H1 (cell line): ENCODE measurements at regions not wholly inside any gene's neighbourhood (a gene's known extent, or its start where the extent isn't known, plus 50 kb on each side); places are given as distances from the start of the nearest gene placed in this dataset.

ENCODE experiments used
- BACH1 ChIP-seq: IDR thresholded peaks from 2 replicates; pipeline ENCODE4 v1.6.1; 2012; ENCODE audit warnings: low read length, improper control_type of control experiment
- CHD1 ChIP-seq: IDR thresholded peaks from 2 replicates; pipeline ENCODE4 v1.6.1; 2012; ENCODE audit warnings: low read depth, low read length, improper control_type of control experiment
- KDM4A ChIP-seq: IDR thresholded peaks from one replicate; pipeline ENCODE4 v1.7.1; 2012; ENCODE audit warnings: low read depth, mild to moderate bottlenecking, moderate library complexity, low read length, inconsistent platforms; ENCODE audit not compliant: severe bottlenecking
- RXRA ChIP-seq: IDR thresholded peaks from 2 replicates; pipeline ENCODE4 v1.6.1; 2011; ENCODE audit warnings: low read depth, mild to moderate bottlenecking, low read length, moderate library complexity; ENCODE audit not compliant: insufficient read depth
- TCF12 ChIP-seq: IDR thresholded peaks from 2 replicates; pipeline ENCODE4 v1.6.1; 2011; ENCODE audit warnings: low read depth, mild to moderate bottlenecking, low read length
- TF ChIP-seq, protein P1 (sequence below): fragments of 300-600 bp; sonication (generic); IDR thresholded peaks from 2 replicates; pipeline ENCODE4 v1.7.1; 2012; ENCODE audit warnings: low read length, moderate library complexity, mild to moderate bottlenecking, inconsistent platforms; ENCODE audit not compliant: insufficient replicate concordance
- TF ChIP-seq, protein P2 (sequence below): IDR thresholded peaks from 2 replicates; pipeline ENCODE4 v1.6.1; 2012; ENCODE audit warnings: low read length, inconsistent platforms
- TF ChIP-seq, protein P3 (sequence below): IDR thresholded peaks from 2 replicates; pipeline ENCODE4 v1.6.1; 2011; ENCODE audit warnings: low read length, improper control_type of control experiment
- TF ChIP-seq, protein P4 (sequence below): IDR thresholded peaks from 2 replicates; pipeline ENCODE4 v1.6.1; 2012; ENCODE audit warnings: inconsistent platforms

DNA sequence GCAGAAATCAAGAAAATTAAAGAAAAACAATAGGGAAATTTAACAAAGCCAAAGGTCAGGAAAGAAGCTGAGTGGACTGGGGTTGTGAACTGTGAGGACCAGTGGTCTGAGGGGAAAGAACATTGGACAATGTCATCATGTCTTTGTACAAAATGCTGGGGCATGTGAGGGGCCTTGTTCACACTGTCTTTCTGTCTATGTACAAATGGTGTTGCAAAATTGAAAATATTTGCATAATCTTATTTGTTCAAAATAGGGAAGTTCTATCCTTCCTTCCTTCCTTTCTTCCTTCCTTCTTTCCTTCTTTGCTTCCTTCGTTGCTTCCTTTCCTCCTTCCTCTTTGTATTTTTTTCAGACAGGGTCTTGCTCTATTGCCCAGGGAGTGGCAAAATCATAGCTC is 79.2 kb upstream of the SCEL start (continued):
- TF ChIP-seq, protein P1, sequence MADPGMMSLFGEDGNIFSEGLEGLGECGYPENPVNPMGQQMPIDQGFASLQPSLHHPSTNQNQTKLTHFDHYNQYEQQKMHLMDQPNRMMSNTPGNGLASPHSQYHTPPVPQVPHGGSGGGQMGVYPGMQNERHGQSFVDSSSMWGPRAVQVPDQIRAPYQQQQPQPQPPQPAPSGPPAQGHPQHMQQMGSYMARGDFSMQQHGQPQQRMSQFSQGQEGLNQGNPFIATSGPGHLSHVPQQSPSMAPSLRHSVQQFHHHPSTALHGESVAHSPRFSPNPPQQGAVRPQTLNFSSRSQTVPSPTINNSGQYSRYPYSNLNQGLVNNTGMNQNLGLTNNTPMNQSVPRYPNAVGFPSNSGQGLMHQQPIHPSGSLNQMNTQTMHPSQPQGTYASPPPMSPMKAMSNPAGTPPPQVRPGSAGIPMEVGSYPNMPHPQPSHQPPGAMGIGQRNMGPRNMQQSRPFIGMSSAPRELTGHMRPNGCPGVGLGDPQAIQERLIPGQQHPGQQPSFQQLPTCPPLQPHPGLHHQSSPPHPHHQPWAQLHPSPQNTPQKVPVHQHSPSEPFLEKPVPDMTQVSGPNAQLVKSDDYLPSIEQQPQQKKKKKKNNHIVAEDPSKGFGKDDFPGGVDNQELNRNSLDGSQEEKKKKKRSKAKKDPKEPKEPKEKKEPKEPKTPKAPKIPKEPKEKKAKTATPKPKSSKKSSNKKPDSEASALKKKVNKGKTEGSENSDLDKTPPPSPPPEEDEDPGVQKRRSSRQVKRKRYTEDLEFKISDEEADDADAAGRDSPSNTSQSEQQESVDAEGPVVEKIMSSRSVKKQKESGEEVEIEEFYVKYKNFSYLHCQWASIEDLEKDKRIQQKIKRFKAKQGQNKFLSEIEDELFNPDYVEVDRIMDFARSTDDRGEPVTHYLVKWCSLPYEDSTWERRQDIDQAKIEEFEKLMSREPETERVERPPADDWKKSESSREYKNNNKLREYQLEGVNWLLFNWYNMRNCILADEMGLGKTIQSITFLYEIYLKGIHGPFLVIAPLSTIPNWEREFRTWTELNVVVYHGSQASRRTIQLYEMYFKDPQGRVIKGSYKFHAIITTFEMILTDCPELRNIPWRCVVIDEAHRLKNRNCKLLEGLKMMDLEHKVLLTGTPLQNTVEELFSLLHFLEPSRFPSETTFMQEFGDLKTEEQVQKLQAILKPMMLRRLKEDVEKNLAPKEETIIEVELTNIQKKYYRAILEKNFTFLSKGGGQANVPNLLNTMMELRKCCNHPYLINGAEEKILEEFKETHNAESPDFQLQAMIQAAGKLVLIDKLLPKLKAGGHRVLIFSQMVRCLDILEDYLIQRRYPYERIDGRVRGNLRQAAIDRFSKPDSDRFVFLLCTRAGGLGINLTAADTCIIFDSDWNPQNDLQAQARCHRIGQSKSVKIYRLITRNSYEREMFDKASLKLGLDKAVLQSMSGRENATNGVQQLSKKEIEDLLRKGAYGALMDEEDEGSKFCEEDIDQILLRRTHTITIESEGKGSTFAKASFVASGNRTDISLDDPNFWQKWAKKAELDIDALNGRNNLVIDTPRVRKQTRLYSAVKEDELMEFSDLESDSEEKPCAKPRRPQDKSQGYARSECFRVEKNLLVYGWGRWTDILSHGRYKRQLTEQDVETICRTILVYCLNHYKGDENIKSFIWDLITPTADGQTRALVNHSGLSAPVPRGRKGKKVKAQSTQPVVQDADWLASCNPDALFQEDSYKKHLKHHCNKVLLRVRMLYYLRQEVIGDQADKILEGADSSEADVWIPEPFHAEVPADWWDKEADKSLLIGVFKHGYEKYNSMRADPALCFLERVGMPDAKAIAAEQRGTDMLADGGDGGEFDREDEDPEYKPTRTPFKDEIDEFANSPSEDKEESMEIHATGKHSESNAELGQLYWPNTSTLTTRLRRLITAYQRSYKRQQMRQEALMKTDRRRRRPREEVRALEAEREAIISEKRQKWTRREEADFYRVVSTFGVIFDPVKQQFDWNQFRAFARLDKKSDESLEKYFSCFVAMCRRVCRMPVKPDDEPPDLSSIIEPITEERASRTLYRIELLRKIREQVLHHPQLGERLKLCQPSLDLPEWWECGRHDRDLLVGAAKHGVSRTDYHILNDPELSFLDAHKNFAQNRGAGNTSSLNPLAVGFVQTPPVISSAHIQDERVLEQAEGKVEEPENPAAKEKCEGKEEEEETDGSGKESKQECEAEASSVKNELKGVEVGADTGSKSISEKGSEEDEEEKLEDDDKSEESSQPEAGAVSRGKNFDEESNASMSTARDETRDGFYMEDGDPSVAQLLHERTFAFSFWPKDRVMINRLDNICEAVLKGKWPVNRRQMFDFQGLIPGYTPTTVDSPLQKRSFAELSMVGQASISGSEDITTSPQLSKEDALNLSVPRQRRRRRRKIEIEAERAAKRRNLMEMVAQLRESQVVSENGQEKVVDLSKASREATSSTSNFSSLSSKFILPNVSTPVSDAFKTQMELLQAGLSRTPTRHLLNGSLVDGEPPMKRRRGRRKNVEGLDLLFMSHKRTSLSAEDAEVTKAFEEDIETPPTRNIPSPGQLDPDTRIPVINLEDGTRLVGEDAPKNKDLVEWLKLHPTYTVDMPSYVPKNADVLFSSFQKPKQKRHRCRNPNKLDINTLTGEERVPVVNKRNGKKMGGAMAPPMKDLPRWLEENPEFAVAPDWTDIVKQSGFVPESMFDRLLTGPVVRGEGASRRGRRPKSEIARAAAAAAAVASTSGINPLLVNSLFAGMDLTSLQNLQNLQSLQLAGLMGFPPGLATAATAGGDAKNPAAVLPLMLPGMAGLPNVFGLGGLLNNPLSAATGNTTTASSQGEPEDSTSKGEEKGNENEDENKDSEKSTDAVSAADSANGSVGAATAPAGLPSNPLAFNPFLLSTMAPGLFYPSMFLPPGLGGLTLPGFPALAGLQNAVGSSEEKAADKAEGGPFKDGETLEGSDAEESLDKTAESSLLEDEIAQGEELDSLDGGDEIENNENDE: no peak
- TF ChIP-seq RXRA (no peak), BACH1 (no peak), KDM4A (no peak), CHD1 (no peak), TCF12 (no peak)
- TF ChIP-seq, protein P2, sequence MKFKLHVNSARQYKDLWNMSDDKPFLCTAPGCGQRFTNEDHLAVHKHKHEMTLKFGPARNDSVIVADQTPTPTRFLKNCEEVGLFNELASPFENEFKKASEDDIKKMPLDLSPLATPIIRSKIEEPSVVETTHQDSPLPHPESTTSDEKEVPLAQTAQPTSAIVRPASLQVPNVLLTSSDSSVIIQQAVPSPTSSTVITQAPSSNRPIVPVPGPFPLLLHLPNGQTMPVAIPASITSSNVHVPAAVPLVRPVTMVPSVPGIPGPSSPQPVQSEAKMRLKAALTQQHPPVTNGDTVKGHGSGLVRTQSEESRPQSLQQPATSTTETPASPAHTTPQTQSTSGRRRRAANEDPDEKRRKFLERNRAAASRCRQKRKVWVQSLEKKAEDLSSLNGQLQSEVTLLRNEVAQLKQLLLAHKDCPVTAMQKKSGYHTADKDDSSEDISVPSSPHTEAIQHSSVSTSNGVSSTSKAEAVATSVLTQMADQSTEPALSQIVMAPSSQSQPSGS: no peak
- TF ChIP-seq, protein P3, sequence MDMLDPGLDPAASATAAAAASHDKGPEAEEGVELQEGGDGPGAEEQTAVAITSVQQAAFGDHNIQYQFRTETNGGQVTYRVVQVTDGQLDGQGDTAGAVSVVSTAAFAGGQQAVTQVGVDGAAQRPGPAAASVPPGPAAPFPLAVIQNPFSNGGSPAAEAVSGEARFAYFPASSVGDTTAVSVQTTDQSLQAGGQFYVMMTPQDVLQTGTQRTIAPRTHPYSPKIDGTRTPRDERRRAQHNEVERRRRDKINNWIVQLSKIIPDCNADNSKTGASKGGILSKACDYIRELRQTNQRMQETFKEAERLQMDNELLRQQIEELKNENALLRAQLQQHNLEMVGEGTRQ: no peak
- TF ChIP-seq, protein P4, sequence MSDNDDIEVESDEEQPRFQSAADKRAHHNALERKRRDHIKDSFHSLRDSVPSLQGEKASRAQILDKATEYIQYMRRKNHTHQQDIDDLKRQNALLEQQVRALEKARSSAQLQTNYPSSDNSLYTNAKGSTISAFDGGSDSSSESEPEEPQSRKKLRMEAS: no peak
